IMR-90 (cell line): ENCODE measurements at regions not wholly inside any gene's neighbourhood (a gene's known extent, or its start where the extent isn't known, plus 50 kb on each side); places are given as distances from the start of the nearest gene placed in this dataset.

Source experiments
- ATAC-seq: fragments of 200-7000 bp; cut with Tn5 transposase; 2 replicates; pipeline ENCODE4 v1.9.1; 2020; ENCODE audit warnings: low read depth, mild to moderate bottlenecking, moderate library complexity
- BruUV-seq: library from RNA; stranded (reverse); fragments of 400-500 nt; replicated peaks from 2 replicates; lab custom pipeline; 2021; lab: Mats Ljungman, UMichigan
- CTCF ChIA-PET: fragments of 300-600 bp; formaldehyde crosslinking; extraction: SDS; loops from one replicate; lab custom pipeline; 2021; ENCODE audit warnings: antibody characterized with exemption; lab: Yijun Ruan, JAX
- POLR2A ChIA-PET: fragments of 300-600 bp; sonication (Branson Sonifier 250); formaldehyde crosslinking; loops from one replicate; lab custom pipeline; 2022; ENCODE audit warnings: antibody characterized with exemption; ENCODE audit not compliant: unreplicated experiment; lab: Charles Lee
- DNase-seq: peaks from one replicate; pipeline ENCODE4 v3.0.0; 2013
- H2AFZ ChIP-seq: replicated peaks from 2 replicates; pipeline ENCODE3; 2013; ENCODE audit warnings: low read length, mild to moderate bottlenecking; ENCODE audit not compliant: poor library complexity
- H2AK5ac ChIP-seq: 2 replicates; pipeline ENCODE4 v1.6.1; 2013; ENCODE audit warnings: low read depth, low read length, inconsistent platforms
- H2AK9ac ChIP-seq: replicated peaks from 2 replicates; pipeline ENCODE3; 2013; ENCODE audit warnings: mild to moderate bottlenecking, low read depth, low read length, moderate library complexity; ENCODE audit not compliant: poor library complexity
- H2BK120ac ChIP-seq: 2 replicates; pipeline ENCODE4 v1.6.1; 2013; ENCODE audit warnings: low read depth, low read length, inconsistent platforms
- H2BK15ac ChIP-seq: 3 replicates; pipeline ENCODE4 v1.6.1; 2013; ENCODE audit warnings: low read depth, low read length, inconsistent platforms
- H2BK20ac ChIP-seq: 2 replicates; pipeline ENCODE4 v1.6.1; 2013; ENCODE audit warnings: low read depth, mild to moderate bottlenecking, inconsistent platforms, low read length, moderate library complexity
- H2BK5ac ChIP-seq: 2 replicates; pipeline ENCODE4 v1.6.1; 2013; ENCODE audit warnings: mild to moderate bottlenecking, low read depth, low read length, inconsistent platforms; ENCODE audit not compliant: poor library complexity, severe bottlenecking
- H3K14ac ChIP-seq: replicated peaks from 2 replicates; pipeline ENCODE4 v1.6.1; 2013; ENCODE audit warnings: low read depth, low read length, inconsistent platforms
- H3K18ac ChIP-seq: 2 replicates; pipeline ENCODE4 v1.6.1; 2013; ENCODE audit warnings: low read depth, low read length, control low read depth
- H3K23ac ChIP-seq: 2 replicates; pipeline ENCODE4 v1.6.1; 2013; ENCODE audit warnings: low read depth, low read length, inconsistent platforms
- H3K27ac ChIP-seq: 2 replicates; pipeline ENCODE4 v1.5.1; 2013; ENCODE audit warnings: mild to moderate bottlenecking, control low read depth, low read length; ENCODE audit not compliant: insufficient read depth
- H3K27me3 ChIP-seq: 2 replicates; pipeline ENCODE4 v1.6.1; 2013; ENCODE audit warnings: low read length; ENCODE audit not compliant: control insufficient read depth, insufficient read depth
- H3K36me3 ChIP-seq: 2 replicates; pipeline ENCODE4 v1.6.1; 2013; ENCODE audit warnings: low read length, mixed read lengths; ENCODE audit not compliant: control insufficient read depth, insufficient read depth
- H3K4ac ChIP-seq: 2 replicates; pipeline ENCODE4 v1.6.1; 2013; ENCODE audit warnings: low read depth, low read length, inconsistent platforms
- H3K4me1 ChIP-seq: 2 replicates; pipeline ENCODE4 v1.6.1; 2013; ENCODE audit warnings: low read length, mixed read lengths; ENCODE audit not compliant: control insufficient read depth, insufficient read depth
- H3K4me2 ChIP-seq: 2 replicates; pipeline ENCODE4 v1.6.1; 2013; ENCODE audit warnings: low read depth, mild to moderate bottlenecking, control low read depth, low read length, moderate library complexity
- H3K4me3 ChIP-seq: 2 replicates; pipeline ENCODE4 v1.5.1; 2013; ENCODE audit warnings: low read depth, mild to moderate bottlenecking, control low read depth, low read length, moderate library complexity; ENCODE audit not compliant: insufficient read depth
- H3K56ac ChIP-seq: 2 replicates; pipeline ENCODE4 v1.6.1; 2013; ENCODE audit warnings: low read length, inconsistent platforms; ENCODE audit not compliant: insufficient read depth; ENCODE audit errors: extremely low read depth
- H3K79me1 ChIP-seq, 2 experiments: 2 replicates each; pipeline ENCODE4 v1.6.1; 2013; ENCODE audit warnings: low read length in 2 of 2, inconsistent platforms in 1 of 2, low read depth in 1 of 2
- H3K9ac ChIP-seq: 2 replicates; pipeline ENCODE4 v1.6.1; 2013; ENCODE audit warnings: low read depth, low read length, control low read depth
- H3K9me1 ChIP-seq: 2 replicates; pipeline ENCODE4 v1.6.1; 2013; ENCODE audit warnings: low read length, inconsistent platforms; ENCODE audit not compliant: insufficient read depth
- H3K9me3 ChIP-seq: 2 replicates; pipeline ENCODE4 v1.6.1; 2013; ENCODE audit warnings: low read length; ENCODE audit not compliant: control insufficient read depth, insufficient read depth
- H4K20me1 ChIP-seq: 2 replicates; pipeline ENCODE4 v1.6.1; 2013; ENCODE audit warnings: low read length, inconsistent platforms; ENCODE audit not compliant: insufficient read depth
- H4K5ac ChIP-seq: 2 replicates; pipeline ENCODE4 v1.6.1; 2013; ENCODE audit warnings: mild to moderate bottlenecking, low read depth, low read length, control low read depth
- H4K8ac ChIP-seq, 2 experiments: 2 replicates each; pipeline ENCODE4 v1.6.1; 2013; ENCODE audit warnings: low read depth in 2 of 2, low read length in 2 of 2, control low read depth in 1 of 2, inconsistent platforms in 1 of 2
- H4K91ac ChIP-seq: 2 replicates; pipeline ENCODE4 v1.6.1; 2013; ENCODE audit warnings: low read depth, low read length, inconsistent platforms; ENCODE audit not compliant: insufficient read depth
- BHLHE40 ChIP-seq: fragments of 150-350 bp; IDR thresholded peaks from 2 replicates; pipeline ENCODE4 v1.6.1; 2016; ENCODE audit warnings: mild to moderate bottlenecking, low read depth, low read length
- CEBPB ChIP-seq: IDR thresholded peaks from 2 replicates; pipeline ENCODE4 v1.6.1; 2012; ENCODE audit warnings: low read depth, low read length, improper control_type of control experiment
- CHD1 ChIP-seq: IDR thresholded peaks from 2 replicates; pipeline ENCODE4 v1.6.1; 2012; ENCODE audit warnings: low read depth, low read length, improper control_type of control experiment
- FOS ChIP-seq: fragments of 150-350 bp; IDR thresholded peaks from 2 replicates; pipeline ENCODE4 v1.6.1; 2016; ENCODE audit warnings: low read depth, low read length
- MAFK ChIP-seq: IDR thresholded peaks from 2 replicates; pipeline ENCODE4 v1.6.1; 2012; ENCODE audit warnings: low read depth, low read length, improper control_type of control experiment
- MAZ ChIP-seq: IDR thresholded peaks from 2 replicates; pipeline ENCODE4 v1.6.1; 2012; ENCODE audit warnings: low read depth, mild to moderate bottlenecking, low read length, improper control_type of control experiment, moderate library complexity, borderline replicate concordance
- MXI1 ChIP-seq: IDR thresholded peaks from 2 replicates; pipeline ENCODE4 v1.6.1; 2012; ENCODE audit warnings: low read depth, mild to moderate bottlenecking, low read length, moderate library complexity, borderline replicate concordance
- NFE2L2 ChIP-seq: fragments of 150-350 bp; IDR thresholded peaks from 2 replicates; pipeline ENCODE4 v1.6.1; 2016; ENCODE audit warnings: low read depth, mild to moderate bottlenecking, low read length
- POLR2A ChIP-seq: IDR thresholded peaks from 2 replicates; pipeline ENCODE4 v1.6.1; 2012; ENCODE audit warnings: mild to moderate bottlenecking, low read depth, low read length
- RAD21 ChIP-seq: IDR thresholded peaks from 2 replicates; pipeline ENCODE4 v1.6.1; 2012; ENCODE audit warnings: low read length, improper control_type of control experiment
- RCOR1 ChIP-seq: IDR thresholded peaks from 2 replicates; pipeline ENCODE4 v1.6.1; 2012; ENCODE audit warnings: mild to moderate bottlenecking, low read length, improper control_type of control experiment; ENCODE audit not compliant: insufficient replicate concordance
- RFX5 ChIP-seq: IDR thresholded peaks from 2 replicates; pipeline ENCODE4 v1.8.0; 2012; ENCODE audit warnings: low read depth, mild to moderate bottlenecking, low read length, moderate library complexity
- SMC3 ChIP-seq: fragments of 150-350 bp; IDR thresholded peaks from 2 replicates; pipeline ENCODE4 v1.6.1; 2016; ENCODE audit warnings: low read depth, mild to moderate bottlenecking, antibody characterized with exemption, low read length, moderate library complexity
- WGBS, 2 experiments: methylation state at CpG; one replicate each; pipeline versions ENCODE4 v1.1.5 to v1.1.7; 2013; ENCODE audit warnings: missing lambda C conversion rate in 2 of 2; ENCODE audit not compliant: insufficient read length in 1 of 2; ENCODE audit errors: extremely low coverage in 2 of 2; 5-methylcytosine and 5-hydroxymethylcytosine counted together
- dilution Hi-C: fragments of 300-500 bp; cut with HindIII; formaldehyde crosslinking; loops from one replicate; pipeline ENCODE4 v1.14.3; 2018; ENCODE audit warnings: low sequenced_read_pairs; ENCODE audit not compliant: unreplicated experiment
- in situ Hi-C: fragments of 300-500 bp; cut with MboI; formaldehyde crosslinking; loops from 3 replicates; pipeline ENCODE4 v1.14.3; 2019; ENCODE audit warnings: low sequenced_read_pairs, inconsistent platforms, mixed read lengths
- intact Hi-C: fragments of 100-400 bp; cut with micrococcal nuclease; formaldehyde crosslinking; loops from 2 replicates; pipeline ENCODE4 v1.10.0; 2022
- TF ChIP-seq, protein P1 (sequence below): conservative IDR thresholded peaks from 2 replicates; pipeline ENCODE4 v1.5.1; 2012; ENCODE audit warnings: mild to moderate bottlenecking, low read depth, low read length, improper control_type of control experiment
- TF ChIP-seq, protein P2 (sequence below): fragments of 150-350 bp; IDR thresholded peaks from 2 replicates; pipeline ENCODE4 v1.6.1; 2017; ENCODE audit warnings: mild to moderate bottlenecking, antibody characterized with exemption, low read length, low read depth
- TF ChIP-seq, protein P3 (sequence below): fragments of 150-350 bp; IDR thresholded peaks from 2 replicates; pipeline ENCODE4 v1.6.1; 2016; ENCODE audit warnings: low read depth, mild to moderate bottlenecking, low read length, moderate library complexity, borderline replicate concordance

DNA sequence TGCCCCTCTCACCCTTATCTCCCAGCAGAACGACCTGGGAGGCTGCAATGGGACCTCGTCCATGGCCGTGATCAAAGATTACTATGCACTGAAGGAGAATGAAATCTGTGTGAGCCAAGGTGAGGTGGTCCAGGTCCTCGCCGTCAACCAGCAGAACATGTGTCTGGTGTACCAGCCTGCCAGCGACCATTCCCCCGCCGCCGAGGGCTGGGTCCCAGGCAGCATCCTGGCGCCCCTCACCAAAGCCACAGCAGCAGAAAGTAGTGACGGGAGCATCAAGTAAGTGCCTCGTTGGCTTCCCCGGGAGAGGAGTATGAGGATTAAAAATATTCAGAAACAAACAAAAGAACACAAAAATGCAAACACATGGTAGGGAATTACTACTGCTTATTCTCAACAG is 55.9 kb upstream of the UMPS start:
- ATAC-seq (no peak), DNase-seq (no peak)
- no peak overlapping the region for H4K8ac ChIP-seq
- no peak overlapping the region for H4K5ac ChIP-seq
- dilution Hi-C loops (no loop called here), in situ Hi-C loops (no loop called here), intact Hi-C loops (no loop called here)
- H2BK15ac ChIP-seq = no peak overlapping the region
- H3K9me1 ChIP-seq = no peaks in the 10 kb centered on the region; the same call in 1 of the 2 replicates
- no peak overlapping the region for H2BK120ac ChIP-seq
- no peak for TF ChIP-seq NFE2L2
- no peak for TF ChIP-seq POLR2A
- no peak for TF ChIP-seq MXI1
- no peak for TF ChIP-seq MAFK
- TF ChIP-seq MAZ = no peak
- TF ChIP-seq, protein P1, sequence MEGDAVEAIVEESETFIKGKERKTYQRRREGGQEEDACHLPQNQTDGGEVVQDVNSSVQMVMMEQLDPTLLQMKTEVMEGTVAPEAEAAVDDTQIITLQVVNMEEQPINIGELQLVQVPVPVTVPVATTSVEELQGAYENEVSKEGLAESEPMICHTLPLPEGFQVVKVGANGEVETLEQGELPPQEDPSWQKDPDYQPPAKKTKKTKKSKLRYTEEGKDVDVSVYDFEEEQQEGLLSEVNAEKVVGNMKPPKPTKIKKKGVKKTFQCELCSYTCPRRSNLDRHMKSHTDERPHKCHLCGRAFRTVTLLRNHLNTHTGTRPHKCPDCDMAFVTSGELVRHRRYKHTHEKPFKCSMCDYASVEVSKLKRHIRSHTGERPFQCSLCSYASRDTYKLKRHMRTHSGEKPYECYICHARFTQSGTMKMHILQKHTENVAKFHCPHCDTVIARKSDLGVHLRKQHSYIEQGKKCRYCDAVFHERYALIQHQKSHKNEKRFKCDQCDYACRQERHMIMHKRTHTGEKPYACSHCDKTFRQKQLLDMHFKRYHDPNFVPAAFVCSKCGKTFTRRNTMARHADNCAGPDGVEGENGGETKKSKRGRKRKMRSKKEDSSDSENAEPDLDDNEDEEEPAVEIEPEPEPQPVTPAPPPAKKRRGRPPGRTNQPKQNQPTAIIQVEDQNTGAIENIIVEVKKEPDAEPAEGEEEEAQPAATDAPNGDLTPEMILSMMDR = no peak
- TF ChIP-seq, protein P2, sequence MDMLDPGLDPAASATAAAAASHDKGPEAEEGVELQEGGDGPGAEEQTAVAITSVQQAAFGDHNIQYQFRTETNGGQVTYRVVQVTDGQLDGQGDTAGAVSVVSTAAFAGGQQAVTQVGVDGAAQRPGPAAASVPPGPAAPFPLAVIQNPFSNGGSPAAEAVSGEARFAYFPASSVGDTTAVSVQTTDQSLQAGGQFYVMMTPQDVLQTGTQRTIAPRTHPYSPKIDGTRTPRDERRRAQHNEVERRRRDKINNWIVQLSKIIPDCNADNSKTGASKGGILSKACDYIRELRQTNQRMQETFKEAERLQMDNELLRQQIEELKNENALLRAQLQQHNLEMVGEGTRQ = no peak
- TF ChIP-seq RCOR1 = no peak
- TF ChIP-seq RFX5 = no peak
- TF ChIP-seq CEBPB = no peak
- no peak for TF ChIP-seq CHD1
- TF ChIP-seq SMC3 = no peak
- no peak for TF ChIP-seq RAD21
- no peak for TF ChIP-seq FOS
- TF ChIP-seq, protein P3, sequence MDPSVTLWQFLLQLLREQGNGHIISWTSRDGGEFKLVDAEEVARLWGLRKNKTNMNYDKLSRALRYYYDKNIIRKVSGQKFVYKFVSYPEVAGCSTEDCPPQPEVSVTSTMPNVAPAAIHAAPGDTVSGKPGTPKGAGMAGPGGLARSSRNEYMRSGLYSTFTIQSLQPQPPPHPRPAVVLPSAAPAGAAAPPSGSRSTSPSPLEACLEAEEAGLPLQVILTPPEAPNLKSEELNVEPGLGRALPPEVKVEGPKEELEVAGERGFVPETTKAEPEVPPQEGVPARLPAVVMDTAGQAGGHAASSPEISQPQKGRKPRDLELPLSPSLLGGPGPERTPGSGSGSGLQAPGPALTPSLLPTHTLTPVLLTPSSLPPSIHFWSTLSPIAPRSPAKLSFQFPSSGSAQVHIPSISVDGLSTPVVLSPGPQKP = no peak
- no peak for TF ChIP-seq BHLHE40
- no peak overlapping the region for H2AK9ac ChIP-seq
- H4K91ac ChIP-seq = no peak overlapping the region
- H3K18ac ChIP-seq = no peak overlapping the region
- POLR2A ChIA-PET = no interaction called here
- no peaks in the 10 kb centered on the region for H3K36me3 ChIP-seq
- CTCF ChIA-PET = no interaction called here
- no peaks in the 10 kb centered on the region for H3K9me3 ChIP-seq
- H2AFZ ChIP-seq = no peak overlapping the region
- no peak overlapping the region for H3K9ac ChIP-seq
- no peak overlapping the region for H3K4me3 ChIP-seq
- H2BK5ac ChIP-seq = no peak overlapping the region
- no peak overlapping the region for H3K27ac ChIP-seq
- H3K4me2 ChIP-seq = no peak overlapping the region
- H3K23ac ChIP-seq = no peak overlapping the region
- H4K20me1 ChIP-seq = no peaks in the 10 kb centered on the region
- peaks cover 2% of the 10 kb centered on the region; the same call in 1 of the 2 replicates for H3K4me1 ChIP-seq
- no peak overlapping the region for H2AK5ac ChIP-seq
- 59% methylated on average over 3 of the region's 13 CpGs; no CpG with 5 or more reads in 1 of the 2 experiments for WGBS, 2 experiments
- no TSS peak for BruUV-seq
- H2BK20ac ChIP-seq = no peak overlapping the region
- no peak overlapping the region for H3K14ac ChIP-seq
- H3K56ac ChIP-seq = no peak overlapping the region
- H3K27me3 ChIP-seq = peaks cover 2% of the 10 kb centered on the region; the same call in 1 of the 2 replicates
- H3K79me1 ChIP-seq = no peaks in the 10 kb centered on the region
- H3K4ac ChIP-seq = no peak overlapping the region
